AG10803 (cell line): ENCODE measurements at regions not wholly inside any gene's neighbourhood (a gene's known extent, or its start where the extent isn't known, plus 50 kb on each side); places are given as distances from the start of the nearest gene placed in this dataset.
"Not testable (repeated sequence)": the region's sequence is repeated elsewhere in the genome, so short reads cannot be mapped to it uniquely, and the experiment has no call there.

Experiments used
- DNase-seq: peaks from one replicate; pipeline ENCODE4 v3.0.0; 2010; ENCODE audit warnings: low read depth
- H3K4me3 ChIP-seq: 2 replicates; pipeline ENCODE4 v1.5.1; 2011; ENCODE audit warnings: mild to moderate bottlenecking, low read length, control low read depth
- TF ChIP-seq, protein P1 (sequence below): conservative IDR thresholded peaks from 2 replicates; pipeline ENCODE4 v1.5.1; 2011; ENCODE audit warnings: mild to moderate bottlenecking, low read length, control low read depth, inconsistent platforms

GRCh38 chrX:18102006-18102405 lies 118.7 kb downstream of the BEND2 start:
- H3K4me3 ChIP-seq: no peak overlapping the region
- TF ChIP-seq, protein P1, sequence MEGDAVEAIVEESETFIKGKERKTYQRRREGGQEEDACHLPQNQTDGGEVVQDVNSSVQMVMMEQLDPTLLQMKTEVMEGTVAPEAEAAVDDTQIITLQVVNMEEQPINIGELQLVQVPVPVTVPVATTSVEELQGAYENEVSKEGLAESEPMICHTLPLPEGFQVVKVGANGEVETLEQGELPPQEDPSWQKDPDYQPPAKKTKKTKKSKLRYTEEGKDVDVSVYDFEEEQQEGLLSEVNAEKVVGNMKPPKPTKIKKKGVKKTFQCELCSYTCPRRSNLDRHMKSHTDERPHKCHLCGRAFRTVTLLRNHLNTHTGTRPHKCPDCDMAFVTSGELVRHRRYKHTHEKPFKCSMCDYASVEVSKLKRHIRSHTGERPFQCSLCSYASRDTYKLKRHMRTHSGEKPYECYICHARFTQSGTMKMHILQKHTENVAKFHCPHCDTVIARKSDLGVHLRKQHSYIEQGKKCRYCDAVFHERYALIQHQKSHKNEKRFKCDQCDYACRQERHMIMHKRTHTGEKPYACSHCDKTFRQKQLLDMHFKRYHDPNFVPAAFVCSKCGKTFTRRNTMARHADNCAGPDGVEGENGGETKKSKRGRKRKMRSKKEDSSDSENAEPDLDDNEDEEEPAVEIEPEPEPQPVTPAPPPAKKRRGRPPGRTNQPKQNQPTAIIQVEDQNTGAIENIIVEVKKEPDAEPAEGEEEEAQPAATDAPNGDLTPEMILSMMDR: no peak
- DNase-seq: no peak

GRCh38 chrX:18101087-18101486 lies 119.6 kb downstream of the BEND2 start:
- no peak for DNase-seq
- no peak overlapping the region for H3K4me3 ChIP-seq
- TF ChIP-seq, protein P1: no peak

GRCh38 chrX:18099745-18100144 lies 120.9 kb downstream of the BEND2 start:
- H3K4me3 ChIP-seq: no peak overlapping the region
- no peak for DNase-seq
- TF ChIP-seq, protein P1: no peak

- no peak overlapping the region for H3K4me3 ChIP-seq
- DNase-seq: no peak
- TF ChIP-seq, protein P1: no peak
These were observed 121.9 kb downstream of the BEND2 start for GRCh38 chrX:18098763-18099162.

GRCh38 chrX:18076434-18076833 lies 144.3 kb downstream of the BEND2 start:
- TF ChIP-seq, protein P1: no peak
- no peak overlapping the region for H3K4me3 ChIP-seq
- DNase-seq: no peak

DNA sequence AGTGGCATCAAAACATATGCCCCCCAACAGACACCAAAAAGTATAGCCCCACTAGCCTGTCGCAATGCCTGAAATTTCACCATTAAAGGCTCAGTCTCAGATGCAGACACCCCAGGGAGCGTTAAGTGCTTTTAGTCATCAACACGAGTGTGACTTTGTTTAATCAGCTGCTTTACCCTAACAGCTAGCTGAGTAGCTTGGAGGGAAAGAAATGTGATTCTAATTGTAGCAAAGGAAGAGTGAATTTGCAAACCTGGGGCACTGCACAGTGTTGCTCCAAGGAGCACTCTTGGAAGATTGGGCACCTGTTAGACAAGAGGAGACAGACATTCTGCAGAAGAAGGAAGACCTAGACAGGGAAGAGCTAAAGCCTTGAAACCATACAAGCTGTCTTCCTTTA lies 145.1 kb downstream of the BEND2 start:
- TF ChIP-seq, protein P1: no peak
- no peak overlapping the region for H3K4me3 ChIP-seq
- DNase-seq: no peak

DNA sequence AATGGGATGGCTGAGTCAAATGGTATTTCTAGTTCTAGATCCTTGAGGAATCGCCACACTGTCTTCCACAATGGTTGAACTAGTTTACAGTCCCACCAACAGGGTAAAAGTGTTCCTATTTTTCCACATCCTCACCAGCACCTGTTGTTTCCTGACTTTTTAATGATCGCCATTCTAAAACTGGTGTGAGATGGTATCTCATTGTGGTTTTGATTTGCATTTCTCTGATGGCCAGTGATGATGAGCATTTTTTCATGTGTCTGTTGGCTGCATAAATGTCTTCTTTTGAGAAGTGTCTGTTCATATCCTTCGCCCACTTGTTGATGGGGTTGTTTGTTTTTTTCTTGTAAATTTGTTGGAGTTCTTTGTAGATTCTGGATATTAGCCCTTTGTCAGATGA lies 152.6 kb downstream of the BEND2 start:
- DNase-seq, H3K4me3 ChIP-seq: not testable (repeated sequence)

- no peak overlapping the region for H3K4me3 ChIP-seq
- DNase-seq: no peak
- TF ChIP-seq, protein P1: no peak
These were observed 154.7 kb downstream of the BEND2 start for GRCh38 chrX:18065956-18066355.
